ENCODE measurements at regions not wholly inside any gene's neighbourhood (a gene's known extent, or its start where the extent isn't known, plus 50 kb on each side); places are given as distances from the start of the nearest gene placed in this dataset.

DNA sequence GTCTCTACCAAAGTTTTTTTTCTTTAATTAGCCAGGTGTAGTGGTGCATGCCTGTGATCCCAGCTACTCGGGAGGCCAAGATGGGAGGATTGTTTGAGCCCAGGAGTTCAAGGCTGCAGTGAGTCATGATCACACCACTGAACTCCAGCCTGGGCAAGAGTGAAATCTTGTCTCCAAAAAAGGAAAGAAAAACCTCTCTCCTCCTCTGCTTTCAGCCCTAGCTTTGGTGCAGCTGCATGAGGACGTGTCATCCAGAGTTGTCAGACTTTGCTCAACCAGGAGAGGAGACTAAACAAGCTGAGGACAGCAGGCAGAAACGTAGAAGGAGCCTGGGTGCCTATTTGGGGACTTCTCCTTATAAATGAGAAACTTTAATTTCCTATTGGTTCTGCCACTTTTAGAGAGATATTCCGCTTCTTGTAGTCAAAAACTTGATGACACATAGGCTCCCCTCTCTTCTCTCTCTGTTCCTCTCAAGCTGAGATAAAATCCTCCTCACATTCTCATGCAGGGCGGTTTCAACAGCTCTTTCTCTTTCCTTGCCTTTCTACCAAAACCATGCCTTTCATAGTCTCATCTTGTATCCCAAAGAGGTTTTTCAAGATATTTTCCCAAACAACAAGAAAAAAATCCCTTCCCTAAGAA is 205.4 kb downstream of the ARHGAP12 start:
- Histone ChIP-seq H3K4me2 (ENCODE audit: low read length) (no peak overlapping the region), H3K9me3 (ENCODE audit: low read length) (no peaks in the 10 kb centered on the region), H3K9me2 (ENCODE audit: low read depth, low read length) (no peaks in the 10 kb centered on the region), H3K27ac (ENCODE audit: low read depth, low read length, poor library complexity, severe bottlenecking) (no peak overlapping the region), H3K4me1 (ENCODE audit: insufficient read depth, low read length, severe bottlenecking) (no peaks in the 10 kb centered on the region), H3K4me3 (ENCODE audit: low read depth, low read length, poor library complexity, severe bottlenecking) (no peak overlapping the region), H2AFZ (ENCODE audit: low read length) (no peak overlapping the region), H3K9ac (ENCODE audit: low read length) (no peak overlapping the region), H3K36me3 (ENCODE audit: insufficient read depth, low read length) (no peaks in the 10 kb centered on the region), H3F3A (ENCODE audit: insufficient read depth, low read length) (no peaks in the 10 kb centered on the region), H4K20me1 (ENCODE audit: insufficient read depth, low read length) (no peaks in the 10 kb centered on the region), H3K79me2 (ENCODE audit: insufficient read depth, low read length) (no peaks in the 10 kb centered on the region), H3K27me3 (ENCODE audit: insufficient read depth, low read length) (no peaks in the 10 kb centered on the region)
- TF ChIP-seq, protein P1, sequence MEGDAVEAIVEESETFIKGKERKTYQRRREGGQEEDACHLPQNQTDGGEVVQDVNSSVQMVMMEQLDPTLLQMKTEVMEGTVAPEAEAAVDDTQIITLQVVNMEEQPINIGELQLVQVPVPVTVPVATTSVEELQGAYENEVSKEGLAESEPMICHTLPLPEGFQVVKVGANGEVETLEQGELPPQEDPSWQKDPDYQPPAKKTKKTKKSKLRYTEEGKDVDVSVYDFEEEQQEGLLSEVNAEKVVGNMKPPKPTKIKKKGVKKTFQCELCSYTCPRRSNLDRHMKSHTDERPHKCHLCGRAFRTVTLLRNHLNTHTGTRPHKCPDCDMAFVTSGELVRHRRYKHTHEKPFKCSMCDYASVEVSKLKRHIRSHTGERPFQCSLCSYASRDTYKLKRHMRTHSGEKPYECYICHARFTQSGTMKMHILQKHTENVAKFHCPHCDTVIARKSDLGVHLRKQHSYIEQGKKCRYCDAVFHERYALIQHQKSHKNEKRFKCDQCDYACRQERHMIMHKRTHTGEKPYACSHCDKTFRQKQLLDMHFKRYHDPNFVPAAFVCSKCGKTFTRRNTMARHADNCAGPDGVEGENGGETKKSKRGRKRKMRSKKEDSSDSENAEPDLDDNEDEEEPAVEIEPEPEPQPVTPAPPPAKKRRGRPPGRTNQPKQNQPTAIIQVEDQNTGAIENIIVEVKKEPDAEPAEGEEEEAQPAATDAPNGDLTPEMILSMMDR (IDR thresholded peaks at IDR 0.05; ENCODE audit: low read length): no peak
- TF ChIP-seq EZH2 (IDR thresholded peaks at IDR 0.05; ENCODE audit: borderline replicate concordance, low read length): no peak

DNA sequence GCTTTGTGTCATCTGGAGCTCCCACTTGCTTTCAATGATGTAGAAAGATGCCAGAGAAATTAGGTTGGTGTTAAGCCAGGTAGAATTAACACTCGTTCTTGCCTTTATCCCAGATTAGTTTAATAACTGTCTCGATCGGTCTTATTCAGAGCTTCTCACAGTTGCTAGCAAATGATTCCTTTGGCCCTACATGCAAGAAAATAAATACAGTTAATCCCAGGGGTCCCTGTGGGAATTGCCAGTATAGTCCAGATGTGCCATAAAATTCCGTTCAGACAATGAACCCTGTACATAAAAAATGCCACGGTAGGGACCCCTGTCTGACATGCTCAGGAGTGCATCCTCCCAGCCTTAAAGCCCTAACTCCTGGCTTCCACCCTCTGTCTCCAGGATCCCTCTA is 207.5 kb downstream of the ARHGAP12 start:
- H4K20me1 ChIP-seq (ENCODE audit: insufficient read depth, low read length): no peaks in the 10 kb centered on the region
- H3K9me2 ChIP-seq (ENCODE audit: low read depth, low read length): no peaks in the 10 kb centered on the region
- H3K79me2 ChIP-seq (ENCODE audit: insufficient read depth, low read length): no peaks in the 10 kb centered on the region
- no peaks in the 10 kb centered on the region for H3K27me3 ChIP-seq (ENCODE audit: insufficient read depth, low read length)
- H3K4me1 ChIP-seq (ENCODE audit: insufficient read depth, low read length, severe bottlenecking): no peaks in the 10 kb centered on the region
- H3F3A ChIP-seq (ENCODE audit: insufficient read depth, low read length): no peaks in the 10 kb centered on the region
- no peak overlapping the region for H3K9ac ChIP-seq (ENCODE audit: low read length)
- H3K36me3 ChIP-seq (ENCODE audit: insufficient read depth, low read length): no peaks in the 10 kb centered on the region
- H2AFZ ChIP-seq (ENCODE audit: low read length): no peak overlapping the region
- H3K27ac ChIP-seq (ENCODE audit: low read depth, low read length, poor library complexity, severe bottlenecking): no peak overlapping the region
- H3K4me3 ChIP-seq (ENCODE audit: low read depth, low read length, poor library complexity, severe bottlenecking): no peak overlapping the region
- TF ChIP-seq, protein P1 (IDR thresholded peaks at IDR 0.05; ENCODE audit: low read length): no peak
- no peak for TF ChIP-seq EZH2 (IDR thresholded peaks at IDR 0.05; ENCODE audit: borderline replicate concordance, low read length)
- H3K4me2 ChIP-seq (ENCODE audit: low read length): no peak overlapping the region
- no peaks in the 10 kb centered on the region for H3K9me3 ChIP-seq (ENCODE audit: low read length)

DNA sequence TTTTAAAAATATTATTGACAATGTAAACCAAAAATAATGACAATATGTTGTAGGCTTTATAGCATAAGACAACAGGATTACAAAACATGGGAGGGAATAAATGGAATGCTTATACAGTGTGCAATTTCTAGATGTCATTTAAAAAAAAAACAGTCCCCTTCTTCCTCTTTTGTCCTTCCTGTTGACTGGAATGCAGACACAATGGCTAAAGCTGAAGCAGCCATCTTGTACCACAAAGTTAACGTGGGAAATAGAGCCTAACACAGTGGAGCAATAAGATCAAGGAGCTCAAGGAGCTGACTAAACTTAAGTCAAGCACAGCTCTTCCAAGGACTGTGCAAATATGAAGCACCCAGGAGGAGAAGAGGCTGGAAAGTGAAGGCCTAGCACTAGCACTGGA is 208.1 kb downstream of the ARHGAP12 start:
- H3K9me2 ChIP-seq (ENCODE audit: low read depth, low read length): no peaks in the 10 kb centered on the region
- no peak overlapping the region for H3K4me3 ChIP-seq (ENCODE audit: low read depth, low read length, poor library complexity, severe bottlenecking)
- H3K27ac ChIP-seq (ENCODE audit: low read depth, low read length, poor library complexity, severe bottlenecking): no peak overlapping the region
- no peaks in the 10 kb centered on the region for H3K79me2 ChIP-seq (ENCODE audit: insufficient read depth, low read length)
- no peaks in the 10 kb centered on the region for H4K20me1 ChIP-seq (ENCODE audit: insufficient read depth, low read length)
- H3K4me2 ChIP-seq (ENCODE audit: low read length): no peak overlapping the region
- H2AFZ ChIP-seq (ENCODE audit: low read length): no peak overlapping the region
- H3K9ac ChIP-seq (ENCODE audit: low read length): no peak overlapping the region
- no peaks in the 10 kb centered on the region for H3K27me3 ChIP-seq (ENCODE audit: insufficient read depth, low read length)
- no peaks in the 10 kb centered on the region for H3K4me1 ChIP-seq (ENCODE audit: insufficient read depth, low read length, severe bottlenecking)
- H3K9me3 ChIP-seq (ENCODE audit: low read length): no peaks in the 10 kb centered on the region
- no peak for TF ChIP-seq EZH2 (IDR thresholded peaks at IDR 0.05; ENCODE audit: borderline replicate concordance, low read length)
- TF ChIP-seq, protein P1 (IDR thresholded peaks at IDR 0.05; ENCODE audit: low read length): no peak
- H3F3A ChIP-seq (ENCODE audit: insufficient read depth, low read length): no peaks in the 10 kb centered on the region
- no peaks in the 10 kb centered on the region for H3K36me3 ChIP-seq (ENCODE audit: insufficient read depth, low read length)

All from OCI-LY1 (cell line).